Fibroblast of lung (primary cell): ENCODE measurements at regions not wholly inside any gene's neighbourhood (a gene's known extent, or its start where the extent isn't known, plus 50 kb on each side); places are given as distances from the start of the nearest gene placed in this dataset.

Experiments
- CTCF ChIP-seq, 2 donors: IDR thresholded peaks in 1 of 2; conservative IDR thresholded peaks in 1 of 2; 1 replicate in 1 of 2; 2 replicates in 1 of 2; pipeline ENCODE4 v1.5.1; 2011 to 2012; ENCODE audit warnings: low read length in 2 of 2, control low read depth in 1 of 2, inconsistent platforms in 1 of 2, low read depth in 1 of 2, mild to moderate bottlenecking in 1 of 2
- EZH2 ChIP-seq: IDR thresholded peaks from 2 replicates; pipeline ENCODE4 v1.5.1; 2012; ENCODE audit warnings: low read length, control low read depth, mild to moderate bottlenecking; ENCODE audit errors: missing control alignments

- TF ChIP-seq EZH2 (no peak), CTCF (conservative IDR thresholded peaks at IDR 0.05 in 1 of 2, IDR thresholded peaks at IDR 0.05 in 1 of 2; ENCODE audit: low read depth in 1 of 2, low read length in 2 of 2) (no peak)
These were observed 169.3 kb upstream of the NPSR1 start for GRCh38 chr7:34488766-34489165.
